Neural cell (in vitro differentiated cells): ENCODE measurements at regions not wholly inside any gene's neighbourhood (a gene's known extent, or its start where the extent isn't known, plus 50 kb on each side); places are given as distances from the start of the nearest gene placed in this dataset.

ENCODE experiments used
- EZH2 ChIP-seq: fragments of 200-600, 300-800 bp; shearing (Covaris generic), sonication (generic); IDR thresholded peaks from 2 replicates; pipeline ENCODE4 v1.6.1; 2014; ENCODE audit warnings: antibody characterized with exemption, low read length, borderline replicate concordance, mild to moderate bottlenecking; ENCODE audit not compliant: insufficient read depth, poor library complexity, severe bottlenecking
- RAD21 ChIP-seq: fragments of 450-650 bp; conservative IDR thresholded peaks from 2 replicates; pipeline ENCODE4 v1.6.1; 2014; ENCODE audit warnings: antibody characterized with exemption, mild to moderate bottlenecking, moderate library complexity
- TF ChIP-seq, protein P1 (sequence below): fragments of 450-650 bp; IDR thresholded peaks from 2 replicates; pipeline ENCODE4 v1.5.1; 2014; ENCODE audit warnings: antibody characterized with exemption, mild to moderate bottlenecking, moderate library complexity; ENCODE audit not compliant: poor library complexity, severe bottlenecking

DNA sequence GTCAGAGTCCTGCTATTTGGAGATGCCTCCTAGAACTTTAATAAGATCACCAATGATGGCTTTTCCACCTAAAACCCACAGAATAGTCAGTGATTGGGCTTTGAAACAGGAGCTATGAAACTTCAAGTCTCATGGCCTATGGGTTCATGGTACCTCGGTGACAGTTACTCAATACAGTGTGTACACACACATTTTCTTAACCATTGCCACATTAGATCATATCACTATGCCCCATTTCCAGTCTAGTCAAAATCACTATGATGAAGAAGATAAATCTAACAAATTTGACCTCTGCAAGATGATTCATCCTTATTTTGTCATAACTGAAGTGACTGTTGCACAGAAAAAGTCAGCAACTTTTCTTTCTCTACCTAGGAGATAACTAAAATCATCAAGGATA, 86.8 kb upstream of the OR13F1 start:
- TF ChIP-seq, protein P1, sequence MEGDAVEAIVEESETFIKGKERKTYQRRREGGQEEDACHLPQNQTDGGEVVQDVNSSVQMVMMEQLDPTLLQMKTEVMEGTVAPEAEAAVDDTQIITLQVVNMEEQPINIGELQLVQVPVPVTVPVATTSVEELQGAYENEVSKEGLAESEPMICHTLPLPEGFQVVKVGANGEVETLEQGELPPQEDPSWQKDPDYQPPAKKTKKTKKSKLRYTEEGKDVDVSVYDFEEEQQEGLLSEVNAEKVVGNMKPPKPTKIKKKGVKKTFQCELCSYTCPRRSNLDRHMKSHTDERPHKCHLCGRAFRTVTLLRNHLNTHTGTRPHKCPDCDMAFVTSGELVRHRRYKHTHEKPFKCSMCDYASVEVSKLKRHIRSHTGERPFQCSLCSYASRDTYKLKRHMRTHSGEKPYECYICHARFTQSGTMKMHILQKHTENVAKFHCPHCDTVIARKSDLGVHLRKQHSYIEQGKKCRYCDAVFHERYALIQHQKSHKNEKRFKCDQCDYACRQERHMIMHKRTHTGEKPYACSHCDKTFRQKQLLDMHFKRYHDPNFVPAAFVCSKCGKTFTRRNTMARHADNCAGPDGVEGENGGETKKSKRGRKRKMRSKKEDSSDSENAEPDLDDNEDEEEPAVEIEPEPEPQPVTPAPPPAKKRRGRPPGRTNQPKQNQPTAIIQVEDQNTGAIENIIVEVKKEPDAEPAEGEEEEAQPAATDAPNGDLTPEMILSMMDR = no peak
- TF ChIP-seq EZH2 (no peak), RAD21 (no peak)
